Activated CD8-positive, alpha-beta T cell treated with anti-CD3 and anti-CD28 coated beads for 36 hours (primary cell): ENCODE measurements at regions not wholly inside any gene's neighbourhood (a gene's known extent, or its start where the extent isn't known, plus 50 kb on each side); places are given as distances from the start of the nearest gene placed in this dataset.

ENCODE experiments used
- ATAC-seq: fragments of 200-7000 bp; cut with Tn5 transposase; one replicate; pipeline ENCODE4 v1.10.0; 2021; ENCODE audit warnings: mild to moderate bottlenecking, moderate library complexity
- CTCF ChIA-PET: fragments of 350-600 bp; sonication (Branson Sonifier 250); formaldehyde crosslinking; loops from one replicate; lab custom pipeline; 2021; ENCODE audit warnings: antibody characterized with exemption; lab: Charles Lee
- POLR2A ChIA-PET: fragments of 350-600 bp; sonication (Branson Sonifier 250); formaldehyde crosslinking; loops from one replicate; lab custom pipeline; 2021; ENCODE audit warnings: antibody characterized with exemption; lab: Charles Lee
- DNase-seq: peaks from one replicate; pipeline ENCODE4 v3.0.0-alpha.2; 2020
- H3K27ac Mint-ChIP-seq: one replicate; pipeline ENCODE4 v1.8.0; 2021; ENCODE audit warnings: mild to moderate bottlenecking, mixed read lengths
- H3K27me3 Mint-ChIP-seq: one replicate; pipeline ENCODE4 v1.8.0; 2021; ENCODE audit warnings: mixed read lengths
- H3K36me3 Mint-ChIP-seq: one replicate; pipeline ENCODE4 v1.8.0; 2021; ENCODE audit warnings: low read depth, mixed read lengths
- H3K4me1 Mint-ChIP-seq: one replicate; pipeline ENCODE4 v1.8.0; 2021; ENCODE audit warnings: low read depth, mixed read lengths
- H3K4me3 Mint-ChIP-seq: one replicate; pipeline ENCODE4 v1.8.0; 2021; ENCODE audit warnings: mild to moderate bottlenecking, moderate library complexity, mixed read lengths
- H3K9me3 Mint-ChIP-seq: one replicate; pipeline ENCODE4 v1.8.0; 2021; ENCODE audit warnings: mixed read lengths
- CTCF ChIP-seq: fragments of 200-600 bp; IDR thresholded peaks from one replicate; pipeline ENCODE4 v1.8.0; 2022; ENCODE audit warnings: antibody characterized with exemption, mild to moderate bottlenecking
- intact Hi-C: fragments of 100-400 bp; cut with micrococcal nuclease; formaldehyde crosslinking; loops from one replicate; pipeline ENCODE4 v1.10.0; 2022

- Mint-ChIP-seq H3K4me1 (no peaks in the 10 kb centered on the region), H3K27me3 (peaks cover 12% of the 10 kb centered on the region), H3K9me3 (no peaks in the 10 kb centered on the region), H3K4me3 (no peak overlapping the region), H3K36me3 (no peaks in the 10 kb centered on the region), H3K27ac (no peak overlapping the region)
- ATAC-seq = no peak
- CTCF ChIA-PET = no interaction called here
- no peak for DNase-seq
- POLR2A ChIA-PET = no interaction called here
- TF ChIP-seq CTCF = no peak
- intact Hi-C loops = no loop called here
Observed at GRCh38 chr22:48845356-48845936, 982.2 kb downstream of the BRD1 start.

GRCh38 chr22:48844056-48844675 is 983.5 kb downstream of the BRD1 start:
- Mint-ChIP-seq H3K27ac (no peak overlapping the region), H3K36me3 (no peaks in the 10 kb centered on the region), H3K4me3 (no peak overlapping the region), H3K4me1 (no peaks in the 10 kb centered on the region), H3K9me3 (no peaks in the 10 kb centered on the region), H3K27me3 (peaks cover 12% of the 10 kb centered on the region)
- ATAC-seq = no peak
- no peak for TF ChIP-seq CTCF
- intact Hi-C loops = no loop called here
- ChIA-PET POLR2A (no interaction called here), CTCF (no interaction called here)
- no peak for DNase-seq

GRCh38 chr22:48843640-48844039 is 984.0 kb downstream of the BRD1 start:
- Mint-ChIP-seq H3K27me3 (peaks cover 12% of the 10 kb centered on the region), H3K4me1 (no peaks in the 10 kb centered on the region), H3K36me3 (no peaks in the 10 kb centered on the region), H3K4me3 (no peak overlapping the region), H3K9me3 (no peaks in the 10 kb centered on the region), H3K27ac (no peak overlapping the region)
- DNase-seq (no peak), ATAC-seq (no peak)
- ChIA-PET CTCF (no interaction called here), POLR2A (no interaction called here)
- intact Hi-C loops = no loop called here
- TF ChIP-seq CTCF = no peak

GRCh38 chr22:48842976-48843375 is 984.7 kb downstream of the BRD1 start:
- ChIA-PET POLR2A (no interaction called here), CTCF (no interaction called here)
- intact Hi-C loops = no loop called here
- ATAC-seq = no peak
- H3K4me3 Mint-ChIP-seq = no peak overlapping the region
- no peak overlapping the region for H3K27ac Mint-ChIP-seq
- DNase-seq = no peak
- no peaks in the 10 kb centered on the region for H3K9me3 Mint-ChIP-seq
- H3K36me3 Mint-ChIP-seq = no peaks in the 10 kb centered on the region
- TF ChIP-seq CTCF = no peak
- H3K4me1 Mint-ChIP-seq = no peaks in the 10 kb centered on the region
- H3K27me3 Mint-ChIP-seq = peaks cover 12% of the 10 kb centered on the region

GRCh38 chr22:48842583-48842945 is 985.1 kb downstream of the BRD1 start:
- Mint-ChIP-seq H3K27ac (no peak overlapping the region), H3K4me1 (no peaks in the 10 kb centered on the region)
- no peak for DNase-seq

More at GRCh38 chr22:48842583-48842945, 985.1 kb downstream of the BRD1 start:
- intact Hi-C loops = no loop called here
- Mint-ChIP-seq H3K27me3 (peaks cover 12% of the 10 kb centered on the region), H3K36me3 (no peaks in the 10 kb centered on the region), H3K9me3 (peaks cover 3% of the 10 kb centered on the region), H3K4me3 (no peak overlapping the region)
- ChIA-PET CTCF (no interaction called here), POLR2A (no interaction called here)
- ATAC-seq = no peak
- no peak for TF ChIP-seq CTCF
